ENCODE measurements at regions not wholly inside any gene's neighbourhood (a gene's known extent, or its start where the extent isn't known, plus 50 kb on each side); places are given as distances from the start of the nearest gene placed in this dataset.

- Histone ChIP-seq H3K4me3 (ENCODE audit: insufficient read depth, low read depth, low read length, poor library complexity, severe bottlenecking) (no peak overlapping the region), H3K4me1 (ENCODE audit: control insufficient read depth, insufficient read depth, low read length, poor library complexity, severe bottlenecking) (no peaks in the 10 kb centered on the region), H3K27me3 (replicated peaks; ENCODE audit: control insufficient read depth, insufficient read depth, low read length, poor library complexity, severe bottlenecking) (no peaks in the 10 kb centered on the region), H3K27ac (ENCODE audit: insufficient read depth, low read length, poor library complexity, severe bottlenecking) (no peak overlapping the region), H3K9me3 (ENCODE audit: control insufficient read depth, low read length) (no peaks in the 10 kb centered on the region), H3K36me3 (ENCODE audit: control insufficient read depth, insufficient read depth, low read length) (no peaks in the 10 kb centered on the region)
- DNase-seq: no peak
Measured at GRCh38 chr10:89879121-89879520, 177.7 kb downstream of the KIF20B start.

GRCh38 chr10:89887406-89887805, 186.0 kb downstream of the KIF20B start:
- Histone ChIP-seq H3K4me1 (ENCODE audit: control insufficient read depth, insufficient read depth, low read length, poor library complexity, severe bottlenecking) (no peaks in the 10 kb centered on the region), H3K36me3 (ENCODE audit: control insufficient read depth, insufficient read depth, low read length) (no peaks in the 10 kb centered on the region), H3K27ac (ENCODE audit: insufficient read depth, low read length, poor library complexity, severe bottlenecking) (no peak overlapping the region), H3K4me3 (ENCODE audit: insufficient read depth, low read depth, low read length, poor library complexity, severe bottlenecking) (no peak overlapping the region), H3K9me3 (ENCODE audit: control insufficient read depth, low read length) (no peaks in the 10 kb centered on the region), H3K27me3 (replicated peaks; ENCODE audit: control insufficient read depth, insufficient read depth, low read length, poor library complexity, severe bottlenecking) (no peaks in the 10 kb centered on the region)
- no peak for DNase-seq

GRCh38 chr10:89887830-89888229, 186.4 kb downstream of the KIF20B start:
- no peaks in the 10 kb centered on the region for H3K27me3 ChIP-seq (replicated peaks; ENCODE audit: control insufficient read depth, insufficient read depth, low read length, poor library complexity, severe bottlenecking)
- H3K36me3 ChIP-seq (ENCODE audit: control insufficient read depth, insufficient read depth, low read length): no peaks in the 10 kb centered on the region
- no peaks in the 10 kb centered on the region for H3K9me3 ChIP-seq (ENCODE audit: control insufficient read depth, low read length)
- DNase-seq: no peak
- H3K4me1 ChIP-seq (ENCODE audit: control insufficient read depth, insufficient read depth, low read length, poor library complexity, severe bottlenecking): no peaks in the 10 kb centered on the region
- H3K4me3 ChIP-seq (ENCODE audit: insufficient read depth, low read depth, low read length, poor library complexity, severe bottlenecking): no peak overlapping the region
- H3K27ac ChIP-seq (ENCODE audit: insufficient read depth, low read length, poor library complexity, severe bottlenecking): no peak overlapping the region

- DNase-seq: no peak
- no peaks in the 10 kb centered on the region for H3K4me1 ChIP-seq (ENCODE audit: control insufficient read depth, insufficient read depth, low read length, poor library complexity, severe bottlenecking)
- no peaks in the 10 kb centered on the region for H3K36me3 ChIP-seq (ENCODE audit: control insufficient read depth, insufficient read depth, low read length)
Measured at GRCh38 chr10:89888321-89889070, 187.1 kb downstream of the KIF20B start.

GRCh38 chr10:89889606-89890005, 188.2 kb downstream of the KIF20B start:
- no peaks in the 10 kb centered on the region for H3K9me3 ChIP-seq (ENCODE audit: control insufficient read depth, low read length)
- no peak overlapping the region for H3K27ac ChIP-seq (ENCODE audit: insufficient read depth, low read length, poor library complexity, severe bottlenecking)
- no peaks in the 10 kb centered on the region for H3K36me3 ChIP-seq (ENCODE audit: control insufficient read depth, insufficient read depth, low read length)
- no peaks in the 10 kb centered on the region for H3K4me1 ChIP-seq (ENCODE audit: control insufficient read depth, insufficient read depth, low read length, poor library complexity, severe bottlenecking)
- no peak overlapping the region for H3K4me3 ChIP-seq (ENCODE audit: insufficient read depth, low read depth, low read length, poor library complexity, severe bottlenecking)
- DNase-seq: no peak
- no peaks in the 10 kb centered on the region for H3K27me3 ChIP-seq (replicated peaks; ENCODE audit: control insufficient read depth, insufficient read depth, low read length, poor library complexity, severe bottlenecking)

More at GRCh38 chr10:89888321-89889070, 187.1 kb downstream of the KIF20B start:
- Histone ChIP-seq H3K27me3 (replicated peaks; ENCODE audit: control insufficient read depth, insufficient read depth, low read length, poor library complexity, severe bottlenecking) (no peaks in the 10 kb centered on the region), H3K27ac (ENCODE audit: insufficient read depth, low read length, poor library complexity, severe bottlenecking) (no peak overlapping the region), H3K4me3 (ENCODE audit: insufficient read depth, low read depth, low read length, poor library complexity, severe bottlenecking) (no peak overlapping the region), H3K9me3 (ENCODE audit: control insufficient read depth, low read length) (no peaks in the 10 kb centered on the region)

- Histone ChIP-seq H3K4me1 (ENCODE audit: control insufficient read depth, insufficient read depth, low read length, poor library complexity, severe bottlenecking) (no peaks in the 10 kb centered on the region), H3K36me3 (ENCODE audit: control insufficient read depth, insufficient read depth, low read length) (no peaks in the 10 kb centered on the region), H3K4me3 (ENCODE audit: insufficient read depth, low read depth, low read length, poor library complexity, severe bottlenecking) (no peak overlapping the region), H3K27ac (ENCODE audit: insufficient read depth, low read length, poor library complexity, severe bottlenecking) (no peak overlapping the region), H3K9me3 (ENCODE audit: control insufficient read depth, low read length) (no peaks in the 10 kb centered on the region), H3K27me3 (replicated peaks; ENCODE audit: control insufficient read depth, insufficient read depth, low read length, poor library complexity, severe bottlenecking) (no peaks in the 10 kb centered on the region)
- DNase-seq: no peak
Measured at GRCh38 chr10:89891006-89891535, 189.7 kb downstream of the KIF20B start.

- Histone ChIP-seq H3K9me3 (ENCODE audit: control insufficient read depth, low read length) (no peaks in the 10 kb centered on the region), H3K4me1 (ENCODE audit: control insufficient read depth, insufficient read depth, low read length, poor library complexity, severe bottlenecking) (no peaks in the 10 kb centered on the region), H3K4me3 (ENCODE audit: insufficient read depth, low read depth, low read length, poor library complexity, severe bottlenecking) (no peak overlapping the region), H3K27me3 (replicated peaks; ENCODE audit: control insufficient read depth, insufficient read depth, low read length, poor library complexity, severe bottlenecking) (no peaks in the 10 kb centered on the region), H3K27ac (ENCODE audit: insufficient read depth, low read length, poor library complexity, severe bottlenecking) (no peak overlapping the region), H3K36me3 (ENCODE audit: control insufficient read depth, insufficient read depth, low read length) (no peaks in the 10 kb centered on the region)
- DNase-seq: no peak
Measured at GRCh38 chr10:89894051-89894450, 192.7 kb downstream of the KIF20B start.

- H3K4me1 ChIP-seq (ENCODE audit: control insufficient read depth, insufficient read depth, low read length, poor library complexity, severe bottlenecking): no peaks in the 10 kb centered on the region
- no peaks in the 10 kb centered on the region for H3K27me3 ChIP-seq (replicated peaks; ENCODE audit: control insufficient read depth, insufficient read depth, low read length, poor library complexity, severe bottlenecking)
- H3K27ac ChIP-seq (ENCODE audit: insufficient read depth, low read length, poor library complexity, severe bottlenecking): no peak overlapping the region
- H3K9me3 ChIP-seq (ENCODE audit: control insufficient read depth, low read length): no peaks in the 10 kb centered on the region
- no peaks in the 10 kb centered on the region for H3K36me3 ChIP-seq (ENCODE audit: control insufficient read depth, insufficient read depth, low read length)
- DNase-seq: no peak
- no peak overlapping the region for H3K4me3 ChIP-seq (ENCODE audit: insufficient read depth, low read depth, low read length, poor library complexity, severe bottlenecking)
Measured at GRCh38 chr10:89900554-89900953, 199.2 kb downstream of the KIF20B start.

- H3K36me3 ChIP-seq (ENCODE audit: control insufficient read depth, insufficient read depth, low read length): no peaks in the 10 kb centered on the region
- H3K4me1 ChIP-seq (ENCODE audit: control insufficient read depth, insufficient read depth, low read length, poor library complexity, severe bottlenecking): no peaks in the 10 kb centered on the region
- no peak overlapping the region for H3K27ac ChIP-seq (ENCODE audit: insufficient read depth, low read length, poor library complexity, severe bottlenecking)
- no peak overlapping the region for H3K4me3 ChIP-seq (ENCODE audit: insufficient read depth, low read depth, low read length, poor library complexity, severe bottlenecking)
- H3K27me3 ChIP-seq (replicated peaks; ENCODE audit: control insufficient read depth, insufficient read depth, low read length, poor library complexity, severe bottlenecking): no peaks in the 10 kb centered on the region
- H3K9me3 ChIP-seq (ENCODE audit: control insufficient read depth, low read length): no peaks in the 10 kb centered on the region
- DNase-seq: no peak
Measured at GRCh38 chr10:89901895-89902294, 200.5 kb downstream of the KIF20B start.

- H3K4me3 ChIP-seq (ENCODE audit: insufficient read depth, low read depth, low read length, poor library complexity, severe bottlenecking): no peak overlapping the region
- no peaks in the 10 kb centered on the region for H3K4me1 ChIP-seq (ENCODE audit: control insufficient read depth, insufficient read depth, low read length, poor library complexity, severe bottlenecking)
- no peak for DNase-seq
- H3K36me3 ChIP-seq (ENCODE audit: control insufficient read depth, insufficient read depth, low read length): no peaks in the 10 kb centered on the region
- H3K27ac ChIP-seq (ENCODE audit: insufficient read depth, low read length, poor library complexity, severe bottlenecking): no peak overlapping the region
- no peaks in the 10 kb centered on the region for H3K27me3 ChIP-seq (replicated peaks; ENCODE audit: control insufficient read depth, insufficient read depth, low read length, poor library complexity, severe bottlenecking)
- H3K9me3 ChIP-seq (ENCODE audit: control insufficient read depth, low read length): no peaks in the 10 kb centered on the region
Measured at GRCh38 chr10:89904755-89905154, 203.4 kb downstream of the KIF20B start.

Measured in effector memory CD4-positive, alpha-beta T cell (primary cell).